ENCODE measurements at regions not wholly inside any gene's neighbourhood (a gene's known extent, or its start where the extent isn't known, plus 50 kb on each side); places are given as distances from the start of the nearest gene placed in this dataset.

- H3K36me3 ChIP-seq (ENCODE audit: control insufficient read depth, insufficient read depth, low read length), result no peaks in the 10 kb centered on the region
- no TSS peak for BruUV-seq (replicated peaks)
- intact Hi-C loops (cut with micrococcal nuclease; ENCODE audit: unreplicated experiment), result no loop called here
- H3K4me1 ChIP-seq, result no peaks in the 10 kb centered on the region
- POLR2A ChIA-PET, result interaction anchor here (0.7 kb wide), 1 partner anchor 158 kb away, joined by 3 read pairs; no protein-coding TSS in a partner anchor
- CTCF ChIA-PET, result no interaction called here
- Mint-ChIP-seq H3K27ac (ENCODE audit: unreplicated experiment) (no peak overlapping the region), H3K27me3 (ENCODE audit: insufficient read depth, unreplicated experiment) (peaks cover 16% of the 10 kb centered on the region), H3K9me3 (ENCODE audit: unreplicated experiment) (no peaks in the 10 kb centered on the region), H3K36me3 (ENCODE audit: insufficient read depth, unreplicated experiment) (no peaks in the 10 kb centered on the region), H3K4me3 (ENCODE audit: unreplicated experiment) (no peak overlapping the region), H3K4me1 (ENCODE audit: low read depth, unreplicated experiment) (no peaks in the 10 kb centered on the region)
- H3K4me3 ChIP-seq (ENCODE audit: low read depth, low read length), result no peak overlapping the region
- DNase-seq, result no peak
- TF ChIP-seq CTCF (IDR thresholded peaks at IDR 0.05; ENCODE audit: insufficient read depth in 1 of 2, low read depth in 1 of 2, low read length in 1 of 2, severe bottlenecking in 1 of 2, unreplicated experiment in 1 of 2), result no peak
- no peaks in the 10 kb centered on the region for H3K9me3 ChIP-seq
- no peaks in the 10 kb centered on the region for H3K27me3 ChIP-seq (replicated peaks; ENCODE audit: control insufficient read depth, insufficient read depth, low read length)
Measured at GRCh38 chr5:8525819-8526218, 656.9 kb downstream of the MTRR start.

GRCh38 chr5:8528106-8528505, 659.2 kb downstream of the MTRR start:
- no peaks in the 10 kb centered on the region for H3K4me1 Mint-ChIP-seq (ENCODE audit: low read depth, unreplicated experiment)
- H3K9me3 Mint-ChIP-seq (ENCODE audit: unreplicated experiment), result no peaks in the 10 kb centered on the region
- H3K36me3 ChIP-seq (ENCODE audit: control insufficient read depth, insufficient read depth, low read length), result no peaks in the 10 kb centered on the region
- CTCF ChIA-PET, result no interaction called here
- H3K9me3 ChIP-seq, result no peaks in the 10 kb centered on the region
- TF ChIP-seq CTCF (IDR thresholded peaks at IDR 0.05; ENCODE audit: insufficient read depth in 1 of 2, low read depth in 1 of 2, low read length in 1 of 2, severe bottlenecking in 1 of 2, unreplicated experiment in 1 of 2), result no peak
- intact Hi-C loops (cut with micrococcal nuclease; ENCODE audit: unreplicated experiment), result no loop called here
- no peak overlapping the region for H3K4me3 ChIP-seq (ENCODE audit: low read depth, low read length)
- DNase-seq, result no peak
- BruUV-seq (replicated peaks), result no TSS peak
- H3K27me3 ChIP-seq (replicated peaks; ENCODE audit: control insufficient read depth, insufficient read depth, low read length), result no peaks in the 10 kb centered on the region
- no peak overlapping the region for H3K27ac Mint-ChIP-seq (ENCODE audit: unreplicated experiment)
- H3K36me3 Mint-ChIP-seq (ENCODE audit: insufficient read depth, unreplicated experiment), result no peaks in the 10 kb centered on the region
- POLR2A ChIA-PET, result no interaction called here
- H3K4me3 Mint-ChIP-seq (ENCODE audit: unreplicated experiment), result no peak overlapping the region
- peaks cover 12% of the 10 kb centered on the region for H3K27me3 Mint-ChIP-seq (ENCODE audit: insufficient read depth, unreplicated experiment)
- H3K4me1 ChIP-seq, result no peaks in the 10 kb centered on the region

GRCh38 chr5:8538821-8539220, 669.9 kb downstream of the MTRR start:
- no peak overlapping the region for H3K4me3 ChIP-seq (ENCODE audit: low read depth, low read length)
- Mint-ChIP-seq H3K36me3 (ENCODE audit: insufficient read depth, unreplicated experiment) (no peaks in the 10 kb centered on the region), H3K9me3 (ENCODE audit: unreplicated experiment) (peaks cover 10% of the 10 kb centered on the region), H3K27ac (ENCODE audit: unreplicated experiment) (no peak overlapping the region), H3K4me3 (ENCODE audit: unreplicated experiment) (no peak overlapping the region), H3K27me3 (ENCODE audit: insufficient read depth, unreplicated experiment) (peaks cover 6% of the 10 kb centered on the region), H3K4me1 (ENCODE audit: low read depth, unreplicated experiment) (no peaks in the 10 kb centered on the region)
- POLR2A ChIA-PET, result no interaction called here
- TF ChIP-seq CTCF (IDR thresholded peaks at IDR 0.05; ENCODE audit: insufficient read depth in 1 of 2, low read depth in 1 of 2, low read length in 1 of 2, severe bottlenecking in 1 of 2, unreplicated experiment in 1 of 2), result no peak
- H3K27me3 ChIP-seq (replicated peaks; ENCODE audit: control insufficient read depth, insufficient read depth, low read length), result no peaks in the 10 kb centered on the region
- H3K36me3 ChIP-seq (ENCODE audit: control insufficient read depth, insufficient read depth, low read length), result no peaks in the 10 kb centered on the region
- no peak for DNase-seq
- no peaks in the 10 kb centered on the region for H3K4me1 ChIP-seq
- intact Hi-C loops (cut with micrococcal nuclease; ENCODE audit: unreplicated experiment), result no loop called here
- no TSS peak for BruUV-seq (replicated peaks)
- H3K9me3 ChIP-seq, result no peaks in the 10 kb centered on the region
- CTCF ChIA-PET, result no interaction called here

All from Caco-2 (cell line).